HG03175 (cell line): ENCODE measurements at regions not wholly inside any gene's neighbourhood (a gene's known extent, or its start where the extent isn't known, plus 50 kb on each side); places are given as distances from the start of the nearest gene placed in this dataset.
"Not testable (repeated sequence)": the region's sequence is repeated elsewhere in the genome, so short reads cannot be mapped to it uniquely, and the experiment has no call there.

Experiments used
- ATAC-seq: cut with Tn5 transposase; IDR thresholded peaks from one replicate; pipeline ENCODE4 v1.9.1; 2021; ENCODE audit warnings: mild to moderate bottlenecking, moderate library complexity; ENCODE audit not compliant: unreplicated experiment

GRCh38 chr9:90065851-90066250 is 461.0 kb downstream of the GADD45G start:
- no peak for ATAC-seq

DNA sequence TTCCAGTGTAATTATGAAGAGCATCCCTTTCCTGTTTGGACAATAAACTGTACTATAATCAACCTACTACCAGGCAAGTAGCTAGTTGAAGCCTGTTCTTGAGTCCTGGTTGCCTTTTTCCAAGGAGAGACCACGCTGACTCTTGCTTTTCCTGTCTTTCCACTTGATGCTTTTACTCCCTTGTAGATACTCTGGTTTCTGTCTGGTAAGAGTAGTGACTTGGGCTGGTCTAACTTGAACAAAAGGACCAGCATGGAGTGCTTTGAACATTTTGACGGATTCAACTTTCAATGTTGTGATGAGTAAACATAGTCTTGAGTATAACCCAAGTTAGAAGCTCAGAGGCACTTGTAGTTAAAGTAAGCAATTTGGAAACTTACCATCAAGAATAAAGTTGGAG is 464.3 kb downstream of the GADD45G start:
- no peak for ATAC-seq

DNA sequence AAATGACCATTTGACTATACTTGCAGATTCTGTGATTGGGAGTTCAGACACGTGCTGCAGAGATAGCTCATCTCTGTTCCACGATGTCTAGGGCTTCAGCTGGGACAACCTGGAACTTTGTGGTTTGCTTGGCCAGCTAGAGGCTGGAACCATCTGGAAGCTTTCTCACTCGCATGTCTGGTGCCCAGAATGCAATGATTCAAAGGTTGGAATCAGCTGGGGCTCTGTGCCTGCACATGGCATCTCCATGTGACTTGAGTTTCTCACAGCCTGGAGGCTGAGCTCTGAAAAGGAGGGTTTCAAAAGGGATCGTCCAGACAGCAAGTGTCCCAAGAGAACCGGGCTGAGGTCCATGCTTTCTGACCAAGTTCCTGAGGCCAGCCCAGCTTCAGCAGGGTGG is 465.2 kb downstream of the GADD45G start:
- ATAC-seq = no peak

- ATAC-seq = no peak
Measured at GRCh38 chr9:90070469-90070868, 465.7 kb downstream of the GADD45G start.

DNA sequence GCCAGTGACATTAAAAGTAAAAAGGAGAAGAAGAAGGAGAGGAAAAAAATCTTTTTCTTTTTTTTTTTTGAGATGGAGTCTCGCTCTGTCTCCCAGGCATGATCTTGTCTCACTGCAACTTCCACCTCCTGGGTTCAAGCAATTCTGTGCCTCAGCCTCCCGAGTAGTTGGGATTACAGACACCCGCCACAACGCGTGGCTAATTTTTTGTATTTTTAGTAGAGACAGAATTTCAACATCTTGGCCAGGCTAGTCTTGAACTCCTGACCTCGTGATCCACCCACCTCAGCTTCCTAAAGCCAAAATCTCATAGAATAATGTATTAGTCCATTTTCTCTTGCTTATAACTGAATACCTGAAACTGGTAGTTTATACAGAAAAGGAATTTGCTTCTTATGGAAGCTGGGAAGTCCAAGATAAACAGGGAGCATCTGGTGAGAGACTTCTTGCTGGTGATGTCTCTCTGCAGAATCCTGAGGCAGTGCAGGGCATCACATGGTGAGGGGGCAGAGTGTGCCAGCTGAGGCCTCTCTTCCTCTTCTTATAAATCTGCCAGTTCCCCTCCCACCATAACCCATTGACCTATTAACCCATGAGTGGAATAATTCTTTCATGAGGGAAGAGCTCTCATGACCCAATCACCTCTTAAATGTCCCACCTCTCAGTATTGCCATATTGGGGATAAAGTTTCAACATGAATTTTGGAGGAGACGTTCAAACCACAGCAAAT is 466.3 kb downstream of the GADD45G start:
- no peak for ATAC-seq

DNA sequence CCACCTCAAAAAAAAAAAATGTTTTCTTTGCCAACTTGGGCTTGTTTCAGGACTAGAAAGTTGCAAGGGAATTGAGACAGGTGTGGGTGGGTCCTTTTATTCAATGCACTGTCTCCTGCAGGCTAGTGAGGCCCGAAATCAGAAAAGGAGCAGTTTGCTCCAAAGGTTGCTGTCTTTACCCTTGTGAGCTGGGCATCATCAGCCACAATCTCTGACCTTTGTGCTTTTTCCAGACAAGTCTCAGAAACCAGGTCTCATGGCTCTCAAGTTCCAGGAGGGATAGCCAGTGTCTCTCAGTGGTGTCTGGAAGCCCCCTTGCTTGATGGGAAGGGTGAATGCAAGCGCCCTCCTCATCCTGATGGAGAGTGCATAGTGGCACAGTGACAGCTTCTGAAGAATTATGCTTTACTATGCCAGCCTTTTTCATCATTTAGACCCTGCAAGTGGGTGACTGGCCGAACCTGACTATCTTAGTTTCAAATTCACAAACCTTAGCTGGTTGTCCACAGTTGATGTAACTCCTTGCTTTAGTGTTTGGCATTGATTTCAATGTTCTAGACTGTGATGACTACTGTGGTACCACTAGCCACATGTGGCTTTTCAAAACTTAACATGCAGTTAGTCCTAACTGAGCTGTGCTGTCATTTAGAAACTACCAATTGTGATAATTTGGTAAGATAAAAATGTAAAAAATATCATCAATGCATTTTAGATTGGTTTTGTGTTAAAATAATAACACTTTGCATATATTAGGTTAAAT is 468.6 kb downstream of the GADD45G start:
- no peak for ATAC-seq

DNA sequence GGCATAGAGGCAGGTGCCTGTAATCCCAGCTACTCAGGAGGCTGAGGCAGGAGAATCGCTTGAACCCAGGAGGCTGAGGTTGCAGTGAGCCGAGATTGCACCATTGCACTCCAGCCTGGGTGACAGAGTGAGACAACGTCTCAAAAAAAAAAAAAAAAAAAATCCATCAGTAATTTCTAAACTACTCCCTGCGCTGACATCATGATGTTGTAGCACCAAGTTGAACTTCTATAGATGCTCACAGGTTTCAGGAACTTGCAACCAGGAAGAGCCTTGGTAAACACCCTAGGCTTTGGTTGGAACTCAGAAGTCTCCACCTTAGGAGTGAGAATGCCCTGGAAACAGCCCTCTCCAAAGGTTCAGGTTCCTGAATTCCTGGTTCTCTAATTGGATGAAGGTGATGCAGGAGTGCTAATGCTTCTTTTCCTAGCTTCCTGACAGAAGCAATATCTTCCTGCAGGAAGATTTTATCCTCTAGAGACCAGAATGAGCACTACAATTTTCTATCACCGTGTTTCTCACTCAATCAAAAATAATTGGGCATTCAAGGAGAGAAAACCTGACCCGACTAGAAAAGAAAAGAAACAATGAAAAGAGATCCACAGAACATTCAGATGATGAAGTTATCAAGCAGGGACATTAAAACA is 469.6 kb downstream of the GADD45G start:
- no peak for ATAC-seq

- ATAC-seq = not testable (repeated sequence)
Measured at GRCh38 chr9:90077598-90077997, 472.8 kb downstream of the GADD45G start.

DNA sequence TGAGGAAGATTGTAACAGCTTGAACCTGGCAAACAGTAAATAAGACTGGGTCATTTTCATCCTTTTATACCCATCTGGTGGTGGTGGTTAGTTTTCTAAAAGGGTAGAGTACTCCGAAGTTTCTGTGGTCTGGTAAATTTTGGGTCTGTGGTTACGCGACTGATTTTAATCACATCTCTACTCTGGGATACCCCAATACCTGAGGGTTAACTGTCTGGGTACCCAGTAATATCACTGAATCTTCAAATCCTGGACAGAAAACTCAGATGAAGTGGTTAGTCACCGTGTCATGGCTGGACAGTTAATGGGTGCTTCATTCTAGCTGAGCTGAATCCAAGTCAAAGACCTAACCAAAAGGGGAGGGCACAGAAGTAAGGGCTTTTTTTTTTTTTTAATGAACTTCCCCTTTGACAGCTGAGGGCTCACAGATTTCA is 474.2 kb downstream of the GADD45G start:
- ATAC-seq = no peak

- no peak for ATAC-seq
Measured at GRCh38 chr9:90085633-90086032, 480.8 kb downstream of the GADD45G start.

GRCh38 chr9:90086101-90086511 is 481.3 kb downstream of the GADD45G start:
- no peak for ATAC-seq

DNA sequence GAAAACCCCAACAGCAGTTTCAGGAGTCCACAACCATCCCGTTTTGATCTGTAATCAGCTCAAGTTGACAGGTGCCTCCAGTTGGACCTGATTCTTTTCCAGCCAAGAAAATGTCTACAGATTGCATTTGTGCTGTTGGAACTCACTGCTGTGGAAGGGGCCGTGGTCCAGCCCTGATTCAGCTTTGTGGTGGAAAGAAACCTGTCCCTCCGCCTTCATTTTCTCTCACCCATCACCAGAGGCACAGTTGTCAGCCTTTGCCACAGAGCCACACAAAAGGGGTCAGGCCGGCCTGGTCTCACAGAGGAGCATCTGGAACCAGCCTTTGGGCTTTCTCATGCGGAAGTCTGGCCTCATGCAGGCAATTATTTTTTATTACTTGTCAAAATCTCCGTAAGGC is 483.6 kb downstream of the GADD45G start:
- no peak for ATAC-seq

GRCh38 chr9:90088856-90089255 is 484.0 kb downstream of the GADD45G start:
- no peak for ATAC-seq

DNA sequence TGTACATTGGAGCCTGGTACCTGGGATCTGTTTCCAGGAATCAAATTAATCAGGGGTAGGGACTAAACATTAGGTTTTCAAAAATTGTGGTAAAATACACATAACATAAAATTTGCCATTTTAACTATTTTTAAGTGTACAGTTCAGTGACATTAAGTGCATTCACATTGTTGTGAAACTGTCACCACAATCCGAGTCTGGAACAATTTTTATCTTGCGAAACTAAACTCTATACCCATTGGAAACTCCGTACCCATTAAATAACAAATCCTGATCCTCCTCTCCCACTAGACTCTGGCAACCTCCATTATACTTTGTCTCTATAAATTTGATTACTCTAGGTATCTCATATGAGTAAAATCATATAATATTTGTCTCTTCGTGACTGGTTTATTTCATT is 486.2 kb downstream of the GADD45G start:
- no peak for ATAC-seq

DNA sequence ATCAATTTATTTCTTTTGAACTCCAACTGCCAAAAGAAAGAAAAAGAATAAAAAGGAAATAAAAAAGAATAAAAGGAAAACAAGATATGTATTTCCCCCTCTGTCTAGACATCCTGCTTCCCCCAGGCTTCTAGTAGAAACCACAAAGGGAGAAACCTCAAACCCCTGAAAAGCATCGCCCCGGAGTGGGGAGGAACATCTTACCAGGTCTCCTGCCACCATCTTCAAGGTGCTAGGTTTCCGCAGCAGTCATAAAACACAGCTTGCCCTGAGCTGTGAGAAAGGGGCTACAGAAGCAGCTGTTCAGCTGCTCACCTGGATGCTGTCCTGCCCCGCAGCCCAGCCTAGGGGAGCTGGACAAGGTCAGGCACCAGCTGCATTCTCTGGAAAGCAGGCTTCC is 487.7 kb downstream of the GADD45G start:
- ATAC-seq = no peak

- no peak for ATAC-seq
Measured at GRCh38 chr9:90095682-90096081, 490.9 kb downstream of the GADD45G start.

GRCh38 chr9:90097237-90097636 is 492.4 kb downstream of the GADD45G start:
- no peak for ATAC-seq

DNA sequence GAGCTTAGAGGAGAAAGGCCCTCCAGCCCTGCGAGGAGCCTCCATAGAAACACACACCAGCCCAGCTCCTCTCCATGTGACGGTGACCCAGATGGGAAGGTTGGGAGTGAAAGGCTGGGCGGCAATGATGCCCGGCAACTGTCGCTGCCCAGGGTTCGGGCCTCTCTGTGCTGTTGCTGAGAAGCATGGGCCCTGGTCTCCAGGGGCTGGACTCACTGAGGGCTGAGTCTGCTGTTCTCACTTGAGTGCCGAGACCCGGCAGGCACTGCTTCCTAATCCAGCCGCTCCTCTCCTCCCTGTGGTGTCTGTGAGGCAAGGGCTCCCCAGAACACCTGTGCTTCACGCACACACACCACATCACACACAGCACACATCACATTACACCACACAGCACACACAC is 493.6 kb downstream of the GADD45G start:
- no peak for ATAC-seq

- ATAC-seq = no peak
Measured at GRCh38 chr9:90099262-90099963, 494.6 kb downstream of the GADD45G start.

DNA sequence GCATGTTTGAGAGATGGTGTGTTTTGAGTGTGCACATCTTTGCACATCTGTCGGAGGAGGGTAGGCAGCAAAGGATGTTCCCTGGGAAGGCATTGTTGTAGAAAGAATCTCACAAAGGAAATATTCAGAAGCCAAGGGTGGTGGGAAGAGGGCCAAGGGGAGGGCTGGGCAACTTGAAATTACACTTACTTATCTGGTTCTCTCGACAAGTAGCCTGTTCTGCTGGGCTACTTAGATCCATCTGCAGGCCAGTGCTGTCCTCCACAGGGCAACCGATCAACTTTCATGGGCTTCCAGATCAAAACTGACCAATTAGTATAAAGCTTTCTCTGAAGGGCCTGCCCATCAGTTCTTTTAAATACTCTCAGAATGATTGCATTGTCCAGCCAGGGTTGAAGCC is 495.2 kb downstream of the GADD45G start:
- ATAC-seq = no peak

- ATAC-seq = peak; percentile 93
Measured at GRCh38 chr9:90102292-90102901, 497.6 kb downstream of the GADD45G start.
